ENCODE measurements at regions not wholly inside any gene's neighbourhood (a gene's known extent, or its start where the extent isn't known, plus 50 kb on each side); places are given as distances from the start of the nearest gene placed in this dataset.

- Histone ChIP-seq H3K4me3 (no peak overlapping the region), H3K4me1 (ENCODE audit: control insufficient read depth in 5 of 5, insufficient read depth in 5 of 5, low read length in 5 of 5) (no peaks in the 10 kb centered on the region), H3K27ac (ENCODE audit: low read depth in 1 of 2, low read length in 1 of 2) (no peak overlapping the region), H3K27me3 (ENCODE audit: control insufficient read depth in 3 of 3, insufficient read depth in 3 of 3, low read length in 2 of 3) (no peaks in the 10 kb centered on the region), H3K9ac (ENCODE audit: insufficient read depth in 1 of 2, low read length in 2 of 2) (no peak overlapping the region), H3K36me3 (ENCODE audit: control insufficient read depth in 4 of 4, insufficient read depth in 4 of 4, low read length in 4 of 4) (no peaks in the 10 kb centered on the region), H3K9me3 (ENCODE audit: control insufficient read depth in 4 of 4, insufficient read depth in 3 of 4, low read length in 3 of 4) (peaks cover 0 to 6% (median under 1%) of the 10 kb centered on the region in 4 donors)
- 81 to 86% methylated on average over 3 of the region's 3 CpGs for WGBS, 2 donors
- DNase-seq = no peak
- no peak for ATAC-seq (ENCODE audit: insufficient read depth, low FRiP score)
- no peak for TF ChIP-seq CTCF (IDR thresholded peaks at IDR 0.05; ENCODE audit: control extremely low read depth, extremely low read depth)
These were observed 232.0 kb upstream of the KCNK2 start for GRCh38 chr1:214850432-214851050.

GRCh38 chr1:214853340-214853739, 229.2 kb upstream of the KCNK2 start:
- Histone ChIP-seq H3K27ac (ENCODE audit: low read depth in 1 of 2, low read length in 1 of 2) (no peak overlapping the region), H3K4me1 (ENCODE audit: control insufficient read depth in 5 of 5, insufficient read depth in 5 of 5, low read length in 5 of 5) (no peaks in the 10 kb centered on the region), H3K9ac (ENCODE audit: insufficient read depth in 1 of 2, low read length in 2 of 2) (no peak overlapping the region), H3K9me3 (ENCODE audit: control insufficient read depth in 4 of 4, insufficient read depth in 3 of 4, low read length in 3 of 4) (peaks cover 0 to 6% (median under 1%) of the 10 kb centered on the region in 4 donors), H3K4me3 (no peak overlapping the region), H3K27me3 (ENCODE audit: control insufficient read depth in 3 of 3, insufficient read depth in 3 of 3, low read length in 2 of 3) (no peaks in the 10 kb centered on the region), H3K36me3 (ENCODE audit: control insufficient read depth in 4 of 4, insufficient read depth in 4 of 4, low read length in 4 of 4) (no peaks in the 10 kb centered on the region)
- DNase-seq = no peak
- WGBS, 2 donors = 81 to 85% methylated on average over 4 of the region's 4 CpGs
- ATAC-seq (ENCODE audit: insufficient read depth, low FRiP score) = no peak
- TF ChIP-seq CTCF (IDR thresholded peaks at IDR 0.05; ENCODE audit: control extremely low read depth, extremely low read depth) = no peak

GRCh38 chr1:214854126-214854875, 228.2 kb upstream of the KCNK2 start:
- ATAC-seq (ENCODE audit: insufficient read depth, low FRiP score) (no peak), DNase-seq (no peak)
- H3K9me3 ChIP-seq (ENCODE audit: control insufficient read depth in 4 of 4, insufficient read depth in 3 of 4, low read length in 3 of 4) = peaks cover 0 to 6% (median under 1%) of the 10 kb centered on the region in 4 donors
- no peaks in the 10 kb centered on the region for H3K4me1 ChIP-seq (ENCODE audit: control insufficient read depth in 5 of 5, insufficient read depth in 5 of 5, low read length in 5 of 5)
- H3K9ac ChIP-seq (ENCODE audit: insufficient read depth in 1 of 2, low read length in 2 of 2) = no peak overlapping the region
- H3K27me3 ChIP-seq (ENCODE audit: control insufficient read depth in 3 of 3, insufficient read depth in 3 of 3, low read length in 2 of 3) = no peaks in the 10 kb centered on the region
- no peak overlapping the region for H3K4me3 ChIP-seq
- 90 to 100% methylated on average over 1 of the region's 1 CpG for WGBS, 2 donors
- TF ChIP-seq CTCF (IDR thresholded peaks at IDR 0.05; ENCODE audit: control extremely low read depth, extremely low read depth) = no peak
- no peaks in the 10 kb centered on the region for H3K36me3 ChIP-seq (ENCODE audit: control insufficient read depth in 4 of 4, insufficient read depth in 4 of 4, low read length in 4 of 4)
- H3K27ac ChIP-seq (ENCODE audit: low read depth in 1 of 2, low read length in 1 of 2) = no peak overlapping the region
